GM21367 (cell line): ENCODE measurements at regions not wholly inside any gene's neighbourhood (a gene's known extent, or its start where the extent isn't known, plus 50 kb on each side); places are given as distances from the start of the nearest gene placed in this dataset.

Source experiments
- ATAC-seq: cut with Tn5 transposase; IDR thresholded peaks from one replicate; pipeline ENCODE4 v1.9.1; 2021; ENCODE audit not compliant: unreplicated experiment

DNA sequence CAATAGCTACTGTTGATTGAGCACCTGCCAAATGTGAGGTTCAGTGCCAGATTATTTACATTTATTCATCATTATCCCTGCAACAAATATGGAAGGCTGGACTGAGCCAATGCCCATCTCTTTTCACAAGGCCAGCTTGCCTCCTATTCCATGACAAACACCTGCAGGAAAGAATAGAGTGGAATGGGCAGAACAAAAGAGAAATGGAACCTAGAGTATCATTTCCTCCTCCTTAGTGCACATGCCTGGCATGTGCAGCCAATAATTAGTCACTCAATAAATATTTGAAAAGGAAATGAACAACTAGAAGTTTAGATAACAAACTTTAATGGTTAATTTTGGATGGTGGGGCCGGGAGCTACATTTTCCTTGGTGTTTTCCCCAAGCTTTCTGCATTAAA lies 61.4 kb upstream of the MYRIP start:
- ATAC-seq: no peak

DNA sequence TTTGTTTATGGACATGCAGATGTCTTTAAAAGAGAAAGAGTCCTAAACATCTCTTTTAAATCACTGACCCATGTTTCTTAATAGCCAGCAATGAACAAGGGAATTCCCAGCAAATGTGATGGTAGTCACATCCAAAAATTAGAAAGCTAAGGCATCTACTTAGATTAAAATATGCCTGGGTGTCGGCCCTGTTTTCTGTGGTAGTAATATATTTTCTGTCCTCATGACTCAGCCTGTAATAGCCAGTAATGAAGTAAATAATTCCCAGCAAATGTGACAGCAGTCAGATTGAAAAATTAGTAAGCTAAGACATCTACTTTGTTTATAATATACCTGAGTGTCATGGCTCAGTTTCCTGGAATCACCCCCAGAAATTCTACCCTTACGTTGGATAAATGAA lies 60.6 kb upstream of the MYRIP start:
- no peak for ATAC-seq

DNA sequence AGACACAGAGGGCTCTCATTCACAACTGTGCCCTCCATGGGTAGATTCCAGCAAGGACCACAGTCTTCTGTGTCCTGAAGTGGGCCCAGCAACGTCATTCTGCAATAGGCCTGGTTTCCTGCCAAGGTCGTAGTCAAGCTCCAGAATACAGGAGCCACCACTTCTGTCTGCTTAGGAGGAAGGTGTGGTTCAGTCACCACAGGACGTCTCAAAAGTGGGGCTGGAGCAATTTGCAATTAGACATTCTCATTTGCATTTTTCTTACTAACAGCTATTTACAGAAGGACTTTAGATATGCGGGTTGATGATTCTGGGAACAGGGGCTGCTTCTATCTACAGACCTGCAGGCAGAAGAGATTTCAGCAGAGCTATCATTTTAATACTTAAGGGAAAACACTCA lies 58.7 kb upstream of the MYRIP start:
- no peak for ATAC-seq

DNA sequence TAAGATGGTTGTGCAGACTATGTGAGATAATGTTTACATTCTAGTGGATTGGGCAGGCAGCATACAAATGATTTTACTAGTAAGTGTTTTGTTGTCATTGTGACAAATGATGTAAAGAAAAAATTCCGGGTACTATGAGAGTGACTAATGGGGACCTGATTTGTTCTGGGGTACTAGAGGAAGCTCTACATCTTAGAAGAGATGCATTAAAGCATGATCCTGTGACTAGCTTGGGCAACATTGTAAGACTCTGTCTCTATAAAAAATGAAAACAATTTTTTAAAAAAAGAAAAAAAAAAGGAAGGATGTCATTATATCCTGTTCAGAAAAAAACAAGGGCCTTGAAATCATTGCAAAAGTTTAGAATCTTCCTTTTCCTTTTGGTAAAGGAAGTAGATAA lies 58.1 kb upstream of the MYRIP start:
- ATAC-seq: no peak

DNA sequence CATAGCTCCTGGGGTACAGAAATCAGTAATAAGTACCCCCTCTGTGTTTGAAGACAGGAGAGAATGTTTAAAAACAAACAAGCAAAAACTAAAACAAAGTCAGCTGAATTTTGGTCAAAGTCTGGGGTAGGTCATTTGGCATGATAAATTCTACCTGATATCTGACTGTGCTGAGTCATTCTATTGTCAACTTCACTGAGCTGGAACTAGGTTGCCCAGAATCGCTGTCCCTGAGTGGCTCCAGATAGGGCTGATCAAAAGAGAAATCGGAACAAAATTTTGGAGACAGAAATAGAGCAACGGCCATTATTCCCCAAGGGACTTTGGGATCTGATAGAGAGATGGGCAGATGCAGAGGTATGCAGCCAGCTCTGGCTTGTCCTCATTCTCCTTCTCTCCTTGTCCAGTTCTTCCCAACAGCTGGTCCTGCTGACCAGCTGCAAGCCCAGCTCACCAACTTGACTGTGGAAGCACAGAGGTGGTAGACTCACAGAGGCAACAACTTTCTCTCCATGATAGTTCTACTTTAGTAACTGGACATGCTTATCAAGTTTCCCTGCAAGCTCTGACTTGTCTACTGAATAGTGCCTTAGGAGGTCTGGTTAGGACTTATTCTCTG lies 57.3 kb upstream of the MYRIP start:
- no peak for ATAC-seq

DNA sequence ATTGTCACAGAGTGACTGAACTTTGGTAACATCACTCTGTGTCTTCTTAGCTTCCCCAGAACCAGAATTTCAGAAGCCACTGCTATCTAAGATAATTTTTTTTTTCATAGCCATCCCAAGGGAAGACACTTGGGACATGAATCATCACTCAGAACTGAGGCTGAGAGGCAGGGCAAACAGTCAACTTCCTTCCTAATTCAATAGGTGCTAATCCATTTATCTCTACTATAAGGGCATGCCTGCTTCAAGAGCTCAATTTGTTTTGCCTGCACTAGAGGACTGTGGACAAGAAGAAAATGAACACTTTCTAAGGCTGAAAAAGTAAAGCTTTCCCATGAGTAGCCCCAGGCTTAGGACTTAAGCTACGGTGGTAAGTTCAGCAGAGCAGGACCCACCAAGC lies 56.7 kb upstream of the MYRIP start:
- no peak for ATAC-seq

DNA sequence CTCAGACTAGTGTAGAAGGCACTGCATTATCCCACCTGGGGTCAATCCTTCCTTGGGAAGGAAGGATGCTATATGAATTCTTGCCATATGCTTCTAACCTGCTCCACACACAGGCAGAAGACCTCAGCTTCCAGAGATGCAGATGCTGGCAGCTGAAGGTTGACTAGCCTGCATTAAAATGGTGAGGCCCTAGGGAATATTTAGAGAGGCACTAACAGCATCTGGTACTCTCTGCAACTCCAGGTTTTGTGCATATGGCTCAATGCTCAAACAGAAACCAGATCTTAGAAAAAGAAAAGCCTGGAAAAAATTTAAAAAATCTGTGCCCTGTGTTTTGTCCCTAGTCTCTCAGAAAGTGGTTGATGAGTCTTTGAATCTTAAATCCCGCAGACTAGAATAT lies 56.0 kb upstream of the MYRIP start:
- ATAC-seq: no peak

DNA sequence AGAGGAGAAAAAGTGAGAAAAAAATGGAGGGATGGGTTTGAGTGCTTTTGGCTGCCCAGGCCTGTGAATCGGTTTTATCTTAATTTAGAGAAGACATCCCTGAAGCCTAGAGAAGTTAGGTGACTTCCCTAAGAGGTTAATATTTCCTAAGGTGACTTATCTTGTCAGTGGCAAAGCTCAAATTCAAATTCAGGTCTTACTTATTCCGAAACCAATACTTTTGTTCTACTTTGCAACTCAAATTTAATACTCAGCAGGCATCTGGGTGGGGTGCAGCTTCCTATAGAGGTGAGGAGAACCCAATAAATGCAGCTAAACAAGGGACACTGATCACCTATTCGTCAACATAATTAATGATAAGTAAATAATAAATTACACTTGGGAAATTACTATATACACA lies 54.9 kb upstream of the MYRIP start:
- peak; percentile 58 for ATAC-seq

DNA sequence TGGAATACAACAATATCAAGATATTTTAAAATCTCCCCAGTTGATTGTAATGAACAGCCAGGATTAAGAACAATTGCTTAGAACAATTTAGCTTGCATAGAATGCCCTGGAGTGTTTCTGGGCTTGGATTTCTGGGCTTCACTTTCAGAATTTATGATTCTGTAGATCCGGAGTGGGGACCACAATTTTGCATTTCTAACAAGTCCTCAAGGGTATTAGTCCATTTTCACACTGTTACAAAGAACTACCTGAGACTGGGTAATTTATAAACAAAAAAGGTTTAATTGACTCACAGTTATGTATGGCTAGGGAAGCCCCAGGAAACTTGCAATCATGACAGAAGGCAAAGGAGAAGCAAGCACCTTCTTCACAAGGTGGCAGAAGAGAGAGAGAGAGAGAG lies 54.3 kb upstream of the MYRIP start:
- ATAC-seq: no peak

DNA sequence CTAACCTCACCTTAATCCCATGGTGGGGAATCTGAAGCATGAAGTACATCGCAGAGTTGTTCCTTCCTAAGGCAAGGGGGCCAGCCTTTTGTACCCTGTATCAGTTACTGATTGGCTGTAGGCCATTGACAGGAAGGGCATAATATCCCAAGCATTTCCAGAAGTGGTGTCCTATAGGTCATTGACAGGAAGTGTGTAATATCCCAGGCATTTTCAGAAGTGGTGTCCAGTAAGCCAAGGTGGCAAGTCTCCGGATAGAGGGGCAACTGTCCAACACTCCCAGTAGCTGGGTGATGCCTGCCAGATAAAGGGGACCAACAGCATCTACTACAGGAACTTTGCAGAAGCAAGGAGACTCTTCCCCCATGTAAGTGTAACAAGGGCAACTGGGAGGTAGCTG lies 52.1 kb upstream of the MYRIP start:
- ATAC-seq: no peak
